Stimulated activated CD8-positive, alpha-beta memory T cell treated with anti-CD3 and anti-CD28 coated beads, Interleukin-4, amount 100 ng/mL, for 48 hours (primary cell): ENCODE measurements at regions not wholly inside any gene's neighbourhood (a gene's known extent, or its start where the extent isn't known, plus 50 kb on each side); places are given as distances from the start of the nearest gene placed in this dataset.
A peak's percentile ranks its signal among the peaks of the same experiment; 100 is the strongest.

ENCODE experiments used
- DNase-seq: peaks from one replicate; pipeline ENCODE4 v3.0.0-alpha.2; 2020

DNA sequence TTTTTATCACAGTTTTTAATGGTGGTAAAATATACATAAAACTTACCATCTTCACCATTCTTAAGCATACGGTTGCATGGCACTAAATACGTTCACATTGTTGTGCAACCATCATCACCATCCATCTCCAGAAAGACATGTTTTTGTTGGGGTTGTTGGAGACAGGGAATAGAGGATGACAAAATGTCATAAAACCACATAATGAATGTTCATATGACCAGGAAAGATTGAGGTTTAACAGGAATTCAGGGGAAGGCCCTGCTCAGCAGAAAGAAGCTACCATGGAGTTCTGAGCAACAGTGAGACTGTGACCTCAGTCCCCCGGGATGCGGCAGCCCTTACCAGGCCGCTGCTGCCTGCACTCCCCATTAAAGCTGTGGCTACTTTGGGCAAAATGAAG lies 63.9 kb upstream of the TRIM2 start:
- no peak for DNase-seq

DNA sequence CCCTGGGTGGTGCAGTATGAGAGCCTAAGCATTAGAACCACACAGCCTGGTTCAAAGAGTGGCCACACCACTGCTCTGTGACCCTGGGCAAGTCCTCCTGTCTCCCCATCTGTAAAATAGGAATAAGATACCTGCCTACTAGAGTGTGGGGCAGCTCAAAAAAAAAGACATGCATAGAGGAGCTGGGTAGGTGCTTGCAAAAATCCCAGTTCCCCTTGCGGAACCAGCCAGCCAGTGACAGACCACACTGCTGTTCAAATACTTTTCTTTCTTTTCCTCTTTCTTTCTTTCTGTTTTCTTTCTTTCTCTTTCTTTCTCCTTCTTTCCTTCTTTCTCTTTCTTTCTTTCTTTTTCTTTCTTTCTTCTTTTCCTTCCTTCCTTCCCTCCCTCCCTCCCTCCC lies 63.0 kb upstream of the TRIM2 start:
- no peak for DNase-seq

DNA sequence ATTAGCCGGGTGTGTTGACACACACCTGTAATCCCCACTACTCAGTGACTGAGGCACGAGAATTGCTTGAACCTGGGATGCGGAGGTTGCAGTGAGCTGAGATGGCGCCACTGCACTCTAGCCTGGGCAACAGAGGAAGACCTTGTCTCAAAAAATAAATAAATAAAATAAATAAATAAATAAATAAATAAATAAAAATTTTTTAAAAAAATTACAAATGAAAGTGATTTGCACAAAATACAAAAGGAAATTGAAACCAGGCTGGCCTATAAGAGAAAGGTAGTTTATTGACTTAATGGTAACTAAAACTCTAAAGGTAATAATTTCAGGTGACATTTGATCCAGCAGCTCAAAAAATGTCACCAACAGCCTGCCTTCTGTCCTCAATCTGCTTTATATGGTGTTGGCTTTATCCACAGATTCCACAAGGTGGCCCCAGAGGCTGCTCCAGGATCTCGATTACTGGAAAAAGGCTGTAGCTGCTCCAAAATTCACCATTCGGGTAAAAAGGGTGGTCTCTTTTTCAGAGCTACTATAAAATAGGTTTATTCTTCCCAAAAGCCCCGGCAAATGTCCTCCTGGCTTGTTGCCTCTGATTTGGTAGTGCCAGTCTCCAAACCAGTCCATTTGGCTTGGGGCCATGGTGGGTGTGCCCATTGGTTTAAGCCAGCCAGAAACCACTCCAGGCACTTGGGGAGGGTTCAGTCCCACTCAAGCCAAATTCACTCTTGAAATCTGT lies 61.4 kb upstream of the TRIM2 start:
- DNase-seq = peak; percentile 51

DNA sequence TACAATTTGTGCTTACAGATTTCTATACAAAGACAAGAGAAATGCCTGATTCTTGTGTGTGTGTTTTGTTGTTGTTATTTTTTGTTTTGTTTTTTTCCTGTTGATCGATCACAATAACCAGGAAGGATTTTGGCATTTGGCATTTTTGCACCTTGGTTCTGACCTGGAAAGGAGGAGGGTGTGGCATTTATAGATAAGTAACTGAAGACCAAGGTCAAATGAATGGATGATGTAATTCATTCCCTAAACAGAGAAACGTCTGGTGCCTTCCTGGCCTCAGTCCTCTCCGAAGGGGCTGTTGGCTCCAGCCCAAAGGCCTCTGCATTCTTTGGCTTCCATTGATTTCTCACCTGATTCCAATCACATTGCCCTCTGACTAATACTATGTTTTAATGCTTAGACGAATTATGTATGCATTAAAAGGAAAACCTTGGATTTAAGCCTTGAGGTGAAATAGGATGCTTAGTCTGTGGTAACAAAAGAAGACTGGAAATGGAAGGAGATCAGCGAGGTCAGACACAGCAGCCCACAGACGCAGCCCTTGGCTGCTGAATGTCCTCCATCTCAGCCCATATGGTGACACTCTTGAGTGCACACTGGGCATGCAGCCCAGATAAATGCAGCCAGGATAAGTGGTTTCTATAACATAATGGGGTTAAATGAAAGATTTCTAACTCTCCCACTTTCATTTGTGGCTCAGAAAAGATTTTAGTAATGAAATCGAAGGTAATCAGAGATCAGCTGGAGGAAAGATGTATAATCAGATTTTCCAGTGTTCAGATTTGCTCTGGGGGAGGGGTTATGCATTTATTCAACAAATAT lies 60.5 kb upstream of the TRIM2 start:
- DNase-seq = no peak

DNA sequence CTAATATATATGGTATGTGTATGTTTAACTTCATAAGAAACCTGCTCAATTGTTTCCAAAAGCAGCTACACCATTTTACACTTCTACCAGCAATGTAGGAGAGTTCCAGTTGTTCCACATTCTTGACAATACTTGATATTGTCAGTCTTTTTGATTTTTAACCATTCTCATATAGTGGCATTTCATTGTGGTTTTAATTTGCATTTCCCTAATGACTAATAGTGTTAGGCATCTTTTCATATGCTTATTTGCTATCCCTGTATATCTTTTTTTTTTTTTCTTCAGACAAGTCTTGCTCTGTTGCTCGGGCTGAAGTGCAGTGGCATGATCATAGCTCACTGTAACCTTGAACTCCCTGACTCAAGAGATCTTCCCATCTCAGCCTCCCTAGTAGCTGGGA lies 58.2 kb upstream of the TRIM2 start:
- DNase-seq = no peak

DNA sequence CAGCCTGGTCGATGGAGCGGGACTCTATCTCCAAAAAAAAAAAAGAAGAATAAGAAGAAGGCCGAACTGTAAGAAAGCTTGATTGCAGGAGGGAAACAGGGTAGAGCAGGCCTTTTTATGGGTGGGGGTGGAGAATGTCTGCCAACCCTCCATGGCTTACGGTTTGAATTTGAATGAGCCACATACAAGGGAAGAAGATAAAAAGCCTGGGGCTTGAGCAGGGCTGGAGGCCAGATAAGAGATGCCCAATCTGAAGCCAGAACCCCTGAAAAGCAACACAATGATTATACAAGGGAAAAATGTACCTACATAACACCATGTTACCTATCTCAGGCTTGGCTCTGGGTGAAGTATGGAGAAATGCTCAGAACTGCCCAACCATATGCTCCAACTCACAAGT lies 57.3 kb upstream of the TRIM2 start:
- DNase-seq = no peak

DNA sequence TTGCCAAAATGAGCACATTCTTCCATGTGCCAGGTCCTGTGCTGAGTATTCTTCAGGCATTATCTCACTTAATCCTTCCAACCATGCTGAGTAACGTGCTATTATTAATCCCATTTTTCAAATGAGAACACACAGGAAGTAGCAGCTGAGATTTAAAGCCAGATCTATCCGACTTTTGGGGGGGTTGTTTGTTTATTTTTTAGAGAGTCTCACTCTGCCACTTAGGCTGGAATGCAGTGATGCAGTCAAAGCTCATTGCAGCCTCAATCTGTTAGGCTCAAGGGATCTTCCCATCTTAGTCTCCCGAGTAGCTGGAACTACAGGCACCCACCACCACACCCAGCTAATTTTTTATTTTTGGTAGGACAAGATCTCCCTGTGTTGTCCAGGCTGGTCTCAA lies 55.5 kb upstream of the TRIM2 start:
- DNase-seq = no peak

DNA sequence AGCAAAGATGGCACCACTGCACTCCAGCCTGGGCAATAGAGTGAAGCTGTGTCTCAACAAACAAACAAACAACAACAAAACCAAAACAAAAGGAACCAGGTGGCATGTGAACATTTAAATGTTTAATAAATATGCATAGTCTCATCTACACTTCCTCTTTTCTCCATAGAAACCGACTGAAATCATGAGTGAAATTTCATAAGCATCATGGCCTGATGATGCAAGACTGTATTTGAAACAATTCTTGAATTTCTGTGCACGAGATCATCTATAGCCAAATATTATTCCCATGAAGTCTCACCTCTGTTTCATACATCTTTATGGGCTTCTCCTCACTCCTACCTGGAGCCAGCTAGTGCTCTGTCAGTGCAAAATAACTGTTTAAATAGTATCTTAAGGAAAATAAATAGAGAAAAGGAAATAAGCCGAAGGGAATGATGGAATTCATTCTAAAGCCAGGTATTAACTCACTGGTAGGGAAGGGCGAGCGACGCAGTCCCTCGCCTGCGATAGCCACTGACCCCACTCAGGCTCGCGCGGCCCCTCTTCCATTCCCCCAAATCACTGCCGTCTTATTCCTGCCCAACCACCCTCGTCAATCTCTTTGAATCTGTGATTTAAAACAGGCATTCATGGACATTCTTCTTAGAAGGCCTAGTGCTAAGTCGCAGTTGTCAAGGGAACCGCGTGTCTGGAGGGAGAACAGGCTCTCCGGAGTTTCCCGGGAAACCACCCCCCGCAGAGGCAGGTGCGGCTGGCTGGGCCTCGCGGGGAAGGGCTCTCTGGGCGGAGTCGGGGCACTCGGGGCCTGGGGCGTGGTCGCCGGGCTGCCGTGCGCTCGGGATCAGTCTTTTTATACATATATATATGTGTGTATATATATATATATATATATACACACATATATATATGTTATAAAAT lies 52.4 kb upstream of the TRIM2 start:
- DNase-seq = peak; percentile 51

DNA sequence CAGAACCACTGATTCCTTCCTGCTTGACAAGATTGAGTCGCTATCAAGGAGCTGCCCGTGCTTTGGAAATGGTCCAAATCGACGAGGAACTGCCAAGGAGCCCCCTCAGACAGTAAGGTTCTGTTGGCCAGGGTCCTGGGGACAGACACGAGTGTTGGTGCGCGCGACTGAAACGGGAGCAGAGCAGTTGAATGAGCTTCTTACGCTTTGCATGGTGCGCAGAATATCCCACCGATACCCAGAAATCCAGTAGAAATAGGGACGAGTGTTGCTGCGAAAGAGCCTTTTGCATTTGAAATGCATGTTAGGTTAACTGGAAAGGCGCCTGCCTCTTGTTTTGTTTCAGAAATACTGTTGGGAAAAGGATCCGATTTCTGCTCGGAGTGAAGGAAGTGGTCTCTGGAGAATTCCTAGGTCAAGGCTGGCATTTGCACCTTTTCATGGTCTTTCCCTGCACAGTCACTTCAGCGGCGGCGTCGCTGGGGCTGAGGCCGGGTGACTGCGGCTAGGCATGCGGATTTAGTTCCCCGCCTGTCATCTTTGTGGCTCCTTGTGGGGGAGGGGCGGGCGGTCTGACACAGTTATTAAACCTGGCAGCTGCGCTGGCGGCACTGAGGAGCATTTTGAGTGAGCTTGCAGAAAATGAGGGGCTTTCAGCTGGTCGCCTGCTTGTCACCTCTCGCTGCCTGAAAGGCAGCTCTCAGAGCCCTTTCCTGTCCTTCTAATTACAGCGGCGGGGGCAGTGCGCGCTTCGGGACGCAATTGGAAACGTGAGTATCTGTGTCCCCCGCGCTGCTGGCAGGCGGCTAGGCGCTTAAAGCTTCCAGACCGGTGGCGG lies 51.5 kb upstream of the TRIM2 start:
- DNase-seq = peak; percentile 81

DNA sequence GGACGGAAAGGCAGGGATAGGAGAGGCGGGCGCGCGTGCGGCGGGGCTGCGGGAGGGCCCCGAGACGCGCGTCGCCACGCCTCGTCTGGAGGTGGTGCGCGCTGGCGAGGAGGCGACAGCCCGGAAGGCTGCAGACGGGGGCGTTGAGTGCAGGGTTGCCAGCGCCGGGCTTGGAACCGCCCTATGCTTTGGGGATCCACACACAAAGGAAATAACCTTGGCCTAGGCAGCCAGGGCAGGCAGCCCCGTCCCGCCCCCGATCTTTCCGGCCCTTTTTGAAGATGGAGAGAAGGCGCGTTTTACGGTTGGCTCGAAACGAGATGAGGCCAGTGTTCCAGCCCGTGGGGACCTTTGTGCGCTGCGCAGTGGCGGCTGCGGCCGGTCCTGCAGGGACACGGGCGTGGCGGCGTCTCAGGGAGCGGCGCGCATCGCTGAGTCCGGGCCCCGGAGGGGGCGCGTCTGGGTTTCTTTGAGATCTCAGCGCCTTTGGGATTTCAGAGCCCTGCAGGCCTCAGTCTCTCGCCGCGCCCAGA lies 50.8 kb upstream of the TRIM2 start:
- DNase-seq = peak; percentile 74

DNA sequence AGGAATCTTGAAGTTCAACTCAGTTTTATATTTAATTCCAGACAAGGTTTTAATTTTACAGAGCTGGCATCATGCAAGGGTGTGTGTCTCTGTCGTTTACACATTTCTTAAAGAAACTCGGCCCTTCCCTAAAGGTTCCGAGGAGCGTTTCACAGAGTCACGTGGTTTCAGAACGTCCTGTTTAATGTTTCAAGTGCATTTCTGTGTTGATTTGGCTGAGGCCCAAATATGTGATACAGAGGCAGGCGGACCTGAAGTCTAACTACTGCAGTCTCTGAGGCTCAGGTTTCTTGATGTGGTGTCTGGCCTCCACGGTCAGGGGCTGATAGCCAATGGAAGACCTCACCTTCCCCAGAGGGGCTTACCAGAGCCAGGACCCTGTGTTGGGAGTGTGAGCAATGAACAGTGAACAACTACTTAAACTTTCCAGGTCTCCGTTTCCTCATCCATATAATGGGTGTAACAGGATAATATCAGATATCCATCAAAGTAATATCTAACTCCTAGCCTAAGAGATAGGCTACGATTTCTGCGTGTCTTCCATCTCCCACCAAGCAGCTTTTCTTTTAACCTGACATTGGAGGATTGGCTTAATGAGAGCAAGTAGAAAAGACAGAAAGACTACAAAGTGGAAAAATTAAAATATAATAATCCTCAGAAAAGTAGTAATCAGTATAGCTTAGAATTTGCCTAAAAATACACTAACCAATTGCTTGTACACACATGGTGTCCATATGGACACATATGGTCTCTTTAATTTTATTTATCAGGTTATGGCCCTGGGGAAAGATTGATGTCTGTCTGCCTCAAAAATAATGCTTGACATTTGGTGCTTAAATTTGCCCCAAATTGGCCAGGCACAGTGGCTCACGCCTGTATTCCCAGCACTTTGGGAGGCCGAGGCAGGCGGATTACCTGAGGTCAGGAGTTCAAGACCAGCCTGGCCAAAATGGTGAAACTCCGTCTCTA lies 50.0 kb upstream of the TRIM2 start:
- DNase-seq = no peak
